GM18867 (cell line): ENCODE measurements at regions not wholly inside any gene's neighbourhood (a gene's known extent, or its start where the extent isn't known, plus 50 kb on each side); places are given as distances from the start of the nearest gene placed in this dataset.
"Not testable (repeated sequence)": the region's sequence is repeated elsewhere in the genome, so short reads cannot be mapped to it uniquely, and the experiment has no call there.

Experiments
- ATAC-seq: cut with Tn5 transposase; IDR thresholded peaks from one replicate; pipeline ENCODE4 v1.9.1; 2021; ENCODE audit warnings: mild to moderate bottlenecking, moderate library complexity; ENCODE audit not compliant: unreplicated experiment

DNA sequence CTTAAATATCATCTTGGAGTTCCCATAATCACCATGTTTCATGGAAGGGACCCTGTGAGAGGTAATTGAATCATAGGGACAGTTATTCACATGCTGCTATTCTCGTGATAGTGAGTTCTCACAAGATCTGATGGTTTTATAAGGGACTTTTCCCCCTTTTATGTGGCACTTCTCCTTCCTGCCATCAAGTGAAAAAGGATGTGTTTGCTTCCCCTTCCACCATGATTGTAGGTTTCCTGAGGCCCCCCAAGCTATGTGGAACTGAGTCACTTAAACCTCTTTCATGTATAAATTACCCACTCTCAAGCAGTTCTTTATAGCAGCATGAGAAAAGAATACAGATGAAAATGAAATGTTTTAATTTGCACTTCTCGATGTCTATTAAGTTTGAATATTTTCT lies 112.0 kb downstream of the ZNF648 start:
- no peak for ATAC-seq

GRCh38 chr1:181948372-181948771 lies 113.1 kb downstream of the ZNF648 start:
- ATAC-seq, result no peak

GRCh38 chr1:181947441-181947840 lies 114.1 kb downstream of the ZNF648 start:
- no peak for ATAC-seq

GRCh38 chr1:181936768-181937581 lies 124.5 kb downstream of the ZNF648 start:
- peak; percentile 86 for ATAC-seq

DNA sequence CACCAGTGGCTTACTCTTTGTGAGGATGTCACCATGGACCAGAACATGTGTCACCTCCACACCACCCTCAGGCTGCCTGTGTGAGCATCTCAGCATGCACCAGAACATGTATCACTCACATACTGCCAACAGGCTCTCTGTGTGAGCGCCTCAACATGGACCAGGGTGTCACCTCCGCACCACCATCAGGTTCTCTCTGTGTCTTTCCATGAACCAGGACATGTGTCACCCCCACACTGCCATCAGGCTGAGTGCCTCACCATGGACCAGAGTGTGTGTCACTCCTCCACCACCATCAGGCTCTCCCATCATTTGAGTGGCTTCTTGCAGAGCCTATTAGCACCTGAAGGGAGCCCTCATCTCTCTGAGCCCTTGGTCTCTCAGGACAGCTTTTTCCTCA lies 125.2 kb downstream of the ZNF648 start:
- ATAC-seq, result peak; percentile 27

GRCh38 chr1:181931873-181932272 lies 129.6 kb downstream of the ZNF648 start:
- peak; percentile 36 for ATAC-seq

GRCh38 chr1:181930187-181930586 lies 131.3 kb downstream of the ZNF648 start:
- no peak for ATAC-seq

GRCh38 chr1:181926697-181927096 lies 134.8 kb downstream of the ZNF648 start:
- no peak for ATAC-seq

- not testable (repeated sequence) for ATAC-seq
Observed at GRCh38 chr1:181924034-181924433, 137.5 kb downstream of the ZNF648 start.

DNA sequence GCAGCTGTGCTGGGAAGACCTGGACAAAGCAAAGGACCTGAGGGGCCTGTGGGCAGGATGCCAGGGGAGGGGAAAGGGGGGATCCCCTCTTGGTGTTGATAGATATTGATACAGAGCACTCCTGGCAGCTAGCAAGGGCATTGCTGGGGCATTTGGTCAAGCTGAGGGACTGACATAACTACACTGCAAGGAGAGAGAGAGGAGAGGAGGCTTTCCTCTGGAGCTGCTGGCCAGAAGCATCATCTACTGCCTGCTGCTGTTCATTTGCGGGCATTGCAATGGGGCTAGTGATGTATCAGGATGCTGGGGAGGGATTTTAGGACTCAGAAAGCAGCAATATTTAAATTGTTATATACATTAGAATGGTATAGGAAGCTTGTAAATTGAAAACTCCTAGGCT lies 142.0 kb downstream of the ZNF648 start:
- ATAC-seq, result no peak

DNA sequence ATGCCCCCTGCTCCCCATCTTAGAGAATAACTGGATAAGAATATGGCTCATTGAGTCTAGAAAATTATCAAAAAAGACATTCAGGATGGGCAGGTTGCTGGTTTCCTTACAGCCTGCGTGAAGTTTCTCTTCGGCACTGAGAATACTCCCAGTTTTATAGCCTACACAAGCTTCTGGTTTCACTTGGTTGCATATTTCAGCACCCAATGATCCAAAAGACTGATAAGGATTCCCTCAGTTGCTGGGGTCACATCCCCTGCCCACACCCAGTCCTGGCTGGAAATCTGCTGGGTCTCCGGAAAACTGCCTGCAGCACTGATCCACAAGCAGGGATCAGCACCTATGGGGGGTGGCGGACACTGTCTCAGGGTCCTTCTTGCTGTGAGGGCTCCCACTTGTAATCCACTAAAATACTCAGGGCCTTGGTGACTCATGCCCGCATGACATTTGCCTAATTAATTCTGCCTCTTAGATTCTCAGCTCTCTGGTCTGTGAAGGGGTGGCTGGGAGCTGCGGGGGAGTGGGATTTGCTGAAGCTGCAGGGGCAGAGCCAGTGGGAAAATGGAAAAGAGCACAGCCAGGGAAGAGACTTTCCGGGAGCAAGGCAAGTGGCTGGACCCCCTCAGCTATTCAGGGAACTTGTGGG lies 142.5 kb downstream of the ZNF648 start:
- ATAC-seq, result no peak

GRCh38 chr1:181911715-181912114 lies 149.8 kb downstream of the ZNF648 start:
- ATAC-seq, result no peak

DNA sequence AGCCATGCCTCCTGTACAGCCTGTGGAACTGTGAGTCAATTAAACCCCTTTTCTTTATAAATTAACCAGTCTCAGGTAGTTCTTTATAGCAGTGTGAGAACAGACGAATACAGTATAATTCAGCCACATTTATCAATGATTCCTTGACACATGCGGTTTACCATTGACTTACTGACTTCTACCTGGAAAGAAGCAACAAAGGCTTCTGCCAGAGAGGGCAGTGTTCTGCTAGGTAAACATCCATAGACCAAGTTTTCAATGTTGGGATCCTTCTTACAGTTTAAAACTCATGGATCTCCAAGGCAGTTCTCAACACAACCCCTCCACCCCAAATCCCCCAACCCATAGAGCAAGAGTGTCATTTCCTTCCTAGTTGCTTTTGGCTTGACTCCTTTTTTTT lies 150.6 kb downstream of the ZNF648 start:
- no peak for ATAC-seq

DNA sequence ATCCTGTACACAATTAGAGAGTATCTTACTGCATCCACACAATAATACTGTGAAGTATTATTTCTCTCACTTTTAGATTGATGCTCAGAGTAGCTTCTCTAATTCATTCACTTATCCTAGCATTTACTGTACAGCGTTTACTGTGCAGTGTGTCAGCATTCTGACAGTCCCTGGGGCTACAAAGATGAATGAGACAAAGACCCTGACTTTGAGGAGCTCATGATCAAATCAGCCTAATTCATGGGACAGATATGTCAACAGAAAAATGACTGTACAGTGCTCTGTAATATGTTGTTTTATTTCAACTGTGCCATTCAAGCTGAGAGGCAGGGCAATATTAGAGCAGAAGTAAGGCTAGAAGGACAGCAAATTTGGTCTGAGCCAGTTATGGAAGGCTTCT lies 152.5 kb downstream of the ZNF648 start:
- ATAC-seq, result no peak

DNA sequence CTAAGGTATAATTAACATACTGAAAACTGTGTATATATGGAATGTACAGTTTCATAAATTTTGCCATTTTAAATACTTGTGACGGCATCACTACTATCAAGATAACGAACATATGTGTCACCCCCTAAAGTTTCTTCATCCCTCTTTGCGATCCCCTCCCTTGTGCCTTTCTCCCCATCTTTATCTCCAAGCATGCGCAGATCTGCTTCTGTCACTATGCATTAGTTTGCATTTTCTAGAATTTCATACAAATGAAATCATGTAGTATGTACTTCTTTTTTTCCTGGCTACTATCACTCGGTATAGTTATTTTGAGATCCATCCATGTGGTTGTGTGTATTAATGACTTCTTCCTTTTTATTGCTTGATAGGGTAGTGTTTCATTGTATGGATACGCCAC lies 154.9 kb downstream of the ZNF648 start:
- no peak for ATAC-seq

GRCh38 chr1:181905944-181906597 lies 155.4 kb downstream of the ZNF648 start:
- ATAC-seq, result no peak

- no peak for ATAC-seq
Observed at GRCh38 chr1:181898773-181899172, 162.7 kb downstream of the ZNF648 start.

DNA sequence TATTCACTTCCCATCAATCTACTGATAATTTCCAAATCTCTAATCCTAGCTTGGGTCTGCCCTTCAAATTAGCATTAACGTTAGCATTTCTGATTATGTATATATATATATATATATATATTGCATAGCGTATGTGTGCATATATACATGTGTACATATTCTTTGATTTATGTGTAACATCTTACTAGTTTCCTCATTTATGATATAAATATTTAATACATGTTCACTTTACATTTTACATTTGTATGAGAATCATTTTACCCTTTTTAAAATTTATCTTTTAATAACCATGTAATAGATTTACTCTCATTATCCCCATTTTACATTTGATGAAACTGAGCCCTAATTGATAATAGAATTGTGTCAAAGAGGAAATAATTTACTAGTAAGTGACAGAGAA lies 164.7 kb downstream of the ZNF648 start:
- ATAC-seq, result no peak

- ATAC-seq, result no peak
Observed at GRCh38 chr1:181894439-181894859, 167.1 kb downstream of the ZNF648 start.

- no peak for ATAC-seq
Observed at GRCh38 chr1:181893937-181894336, 167.6 kb downstream of the ZNF648 start.

- ATAC-seq, result not testable (repeated sequence)
Observed at GRCh38 chr1:181893150-181893549, 168.4 kb downstream of the ZNF648 start.

DNA sequence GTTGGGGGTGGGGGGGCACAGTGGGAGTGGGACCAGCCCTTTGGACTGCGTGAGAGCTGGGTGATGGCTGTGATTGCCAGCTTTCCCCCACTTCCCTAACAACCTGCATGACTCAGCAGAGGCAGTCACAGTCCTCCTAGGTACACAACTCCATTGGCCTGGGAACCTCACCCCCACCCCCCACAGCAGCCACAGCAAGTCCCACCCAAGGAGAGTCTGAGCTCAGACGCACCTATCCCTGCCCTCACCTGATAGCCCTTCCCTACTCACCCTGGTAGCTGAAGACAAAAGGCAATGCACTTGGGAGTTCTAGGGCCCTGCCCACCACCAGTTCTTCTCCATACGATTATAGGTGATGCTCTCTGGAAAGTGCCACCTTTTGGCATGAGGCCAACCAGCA lies 188.9 kb downstream of the ZNF648 start:
- no peak for ATAC-seq
